Thoracic aorta (tissue), 2 donors: ENCODE measurements at regions not wholly inside any gene's neighbourhood (a gene's known extent, or its start where the extent isn't known, plus 50 kb on each side); places are given as distances from the start of the nearest gene placed in this dataset.

Experiments used
- ATAC-seq: fragments of 150-250 bp; one replicate; pipeline ENCODE4 v1.8.0; 2017; ENCODE audit warnings: low read depth; ENCODE audit not compliant: insufficient number of reproducible peaks, low FRiP score
- DNase-seq: peaks from one replicate; pipeline ENCODE4 v3.0.0-alpha.2; 2020; ENCODE audit warnings: low spot score
- H3K27ac ChIP-seq, 2 donors: fragments of 200-600 bp; sonication (generic); 1 replicate in 1 of 2; 2 replicates in 1 of 2; pipeline ENCODE4 v1.5.1; 2016; ENCODE audit warnings: mild to moderate bottlenecking in 2 of 2, moderate library complexity in 2 of 2
- H3K27me3 ChIP-seq: fragments of 200-600 bp; sonication (generic); replicated peaks from 2 replicates; pipeline ENCODE4 v1.6.0; 2016; ENCODE audit warnings: mild to moderate bottlenecking; ENCODE audit not compliant: insufficient read depth
- H3K36me3 ChIP-seq: fragments of 200-600 bp; sonication (generic); one replicate; pipeline ENCODE4 v1.5.1; 2016
- H3K4me1 ChIP-seq, 2 donors: fragments of 200-600 bp; sonication (generic); 1 replicate in 1 of 2; 2 replicates in 1 of 2; pipeline versions ENCODE4 v1.5.1 to v1.6.0; 2016; ENCODE audit warnings: low read depth in 2 of 2, mild to moderate bottlenecking in 1 of 2; ENCODE audit not compliant: control insufficient read depth in 1 of 2
- H3K4me3 ChIP-seq: fragments of 200-600 bp; sonication (generic); 2 replicates; pipeline ENCODE4 v1.5.1; 2016; ENCODE audit warnings: mild to moderate bottlenecking
- H3K9me3 ChIP-seq: fragments of 200-600 bp; sonication (generic); 2 replicates; pipeline ENCODE4 v1.5.1; 2016
- TF ChIP-seq, protein P1 (sequence below): fragments of 200-600 bp; sonication (generic); IDR thresholded peaks from one replicate; pipeline ENCODE4 v1.5.1; 2019; ENCODE audit warnings: antibody characterized with exemption

DNA sequence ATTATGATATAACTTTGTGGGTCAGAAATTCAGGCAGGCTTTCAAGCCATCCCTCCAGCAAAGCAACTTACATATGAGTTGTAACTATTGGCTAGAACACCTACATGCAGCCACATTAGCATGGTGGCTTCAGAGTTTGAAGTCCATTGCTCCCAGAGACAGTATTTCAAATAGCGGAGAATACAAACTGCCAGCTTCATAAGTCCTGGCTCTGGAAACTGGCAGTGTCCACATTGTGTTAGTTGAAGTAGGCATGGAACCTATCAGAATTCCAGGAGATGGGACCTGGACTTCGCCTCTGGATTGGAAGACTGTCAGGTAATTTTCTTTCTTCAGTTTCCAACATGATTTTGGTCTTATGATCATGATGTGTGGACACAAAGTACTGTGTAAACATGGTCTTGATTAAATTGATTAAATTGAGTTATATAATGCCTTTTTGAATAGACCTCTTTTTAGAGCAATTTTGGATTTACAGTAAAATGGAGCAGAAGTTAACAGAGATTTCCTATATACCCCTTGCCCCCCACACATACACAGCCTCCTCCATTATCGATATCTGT is 209.9 kb upstream of the NAV2 start:
- no peak overlapping the region for H3K4me3 ChIP-seq
- H3K27ac ChIP-seq = no peak overlapping the region
- no peaks in the 10 kb centered on the region for H3K9me3 ChIP-seq
- DNase-seq = no peak
- TF ChIP-seq, protein P1, sequence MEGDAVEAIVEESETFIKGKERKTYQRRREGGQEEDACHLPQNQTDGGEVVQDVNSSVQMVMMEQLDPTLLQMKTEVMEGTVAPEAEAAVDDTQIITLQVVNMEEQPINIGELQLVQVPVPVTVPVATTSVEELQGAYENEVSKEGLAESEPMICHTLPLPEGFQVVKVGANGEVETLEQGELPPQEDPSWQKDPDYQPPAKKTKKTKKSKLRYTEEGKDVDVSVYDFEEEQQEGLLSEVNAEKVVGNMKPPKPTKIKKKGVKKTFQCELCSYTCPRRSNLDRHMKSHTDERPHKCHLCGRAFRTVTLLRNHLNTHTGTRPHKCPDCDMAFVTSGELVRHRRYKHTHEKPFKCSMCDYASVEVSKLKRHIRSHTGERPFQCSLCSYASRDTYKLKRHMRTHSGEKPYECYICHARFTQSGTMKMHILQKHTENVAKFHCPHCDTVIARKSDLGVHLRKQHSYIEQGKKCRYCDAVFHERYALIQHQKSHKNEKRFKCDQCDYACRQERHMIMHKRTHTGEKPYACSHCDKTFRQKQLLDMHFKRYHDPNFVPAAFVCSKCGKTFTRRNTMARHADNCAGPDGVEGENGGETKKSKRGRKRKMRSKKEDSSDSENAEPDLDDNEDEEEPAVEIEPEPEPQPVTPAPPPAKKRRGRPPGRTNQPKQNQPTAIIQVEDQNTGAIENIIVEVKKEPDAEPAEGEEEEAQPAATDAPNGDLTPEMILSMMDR = no peak
- H3K4me1 ChIP-seq = no peaks in the 10 kb centered on the region
- H3K36me3 ChIP-seq = no peaks in the 10 kb centered on the region
- no peak for ATAC-seq
- H3K27me3 ChIP-seq = no peaks in the 10 kb centered on the region

DNA sequence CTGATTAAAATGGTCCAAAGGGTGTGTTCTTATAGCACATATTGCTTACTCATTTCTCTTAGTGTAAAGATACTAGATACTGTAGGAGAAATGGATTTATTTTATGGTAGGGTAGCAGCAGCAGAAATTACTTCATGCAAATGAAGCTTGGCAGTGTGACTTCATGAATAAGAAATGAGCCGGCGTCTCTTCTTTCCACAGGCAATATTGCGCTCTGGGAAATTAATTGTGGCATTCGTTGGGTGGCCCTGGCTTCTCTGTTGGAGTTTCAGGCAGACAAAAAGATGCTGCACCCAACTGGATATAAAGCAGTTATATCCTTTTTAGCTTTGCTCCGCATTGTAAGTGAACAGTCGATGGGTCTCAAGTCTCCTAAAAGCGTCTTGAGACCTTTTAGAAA is 211.0 kb upstream of the NAV2 start:
- H3K27ac ChIP-seq = no peak overlapping the region
- no peaks in the 10 kb centered on the region for H3K4me1 ChIP-seq
- H3K27me3 ChIP-seq = no peaks in the 10 kb centered on the region
- TF ChIP-seq, protein P1 = no peak
- DNase-seq = no peak
- H3K9me3 ChIP-seq = no peaks in the 10 kb centered on the region
- ATAC-seq = no peak
- H3K36me3 ChIP-seq = no peaks in the 10 kb centered on the region
- no peak overlapping the region for H3K4me3 ChIP-seq

DNA sequence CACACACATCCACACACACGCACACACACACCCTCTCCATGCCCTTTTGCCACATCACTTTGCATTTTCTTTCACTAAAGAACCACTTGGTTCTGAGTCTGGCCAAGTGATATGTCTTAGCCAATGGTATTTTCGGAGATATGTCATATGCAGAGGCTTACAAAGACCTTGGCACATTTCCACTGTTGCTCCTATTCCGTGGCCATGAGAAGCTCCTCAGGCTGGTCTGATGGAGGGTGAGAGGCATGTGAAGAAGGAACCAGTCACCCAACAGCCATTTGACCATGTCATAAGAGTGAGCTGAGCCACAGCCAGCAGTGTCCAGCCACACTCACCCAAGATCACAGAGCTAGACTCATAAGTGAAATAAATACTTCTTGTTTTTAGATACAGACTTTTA is 212.6 kb upstream of the NAV2 start:
- no peaks in the 10 kb centered on the region for H3K36me3 ChIP-seq
- no peak overlapping the region for H3K27ac ChIP-seq
- H3K27me3 ChIP-seq = no peaks in the 10 kb centered on the region
- H3K4me3 ChIP-seq = no peak overlapping the region
- TF ChIP-seq, protein P1 = no peak
- ATAC-seq (no peak), DNase-seq (no peak)
- H3K4me1 ChIP-seq = no peaks in the 10 kb centered on the region
- no peaks in the 10 kb centered on the region for H3K9me3 ChIP-seq

DNA sequence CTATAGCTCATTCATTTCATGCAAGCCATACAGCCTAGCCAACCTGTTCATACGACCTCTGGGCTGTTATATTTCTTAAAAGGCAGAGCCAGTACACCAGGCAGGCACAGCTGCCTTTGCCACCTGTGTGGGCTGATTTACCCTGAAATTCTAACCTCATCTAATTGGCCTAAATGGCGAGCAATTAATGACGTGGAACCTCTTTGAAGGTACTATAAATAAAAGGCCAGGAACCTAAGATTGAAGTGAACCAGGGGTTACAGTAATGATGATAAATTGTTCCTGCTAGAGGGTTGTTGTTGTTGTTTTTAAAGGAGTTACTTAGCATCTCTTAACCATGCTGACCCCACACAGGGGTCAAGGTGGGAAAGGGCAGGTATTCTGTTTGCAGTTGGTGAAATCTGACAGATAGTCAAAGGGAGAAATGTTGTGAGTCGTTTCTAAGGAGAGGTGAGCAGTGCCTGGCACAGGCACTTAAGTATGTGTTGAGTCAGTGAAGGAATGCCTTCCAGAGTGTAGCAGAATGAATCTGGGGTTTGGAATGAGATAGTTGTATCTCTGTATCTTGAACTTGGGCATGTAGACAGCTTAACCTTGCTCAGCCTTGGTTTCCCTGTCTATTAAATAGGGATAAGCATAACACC is 213.5 kb upstream of the NAV2 start:
- Histone ChIP-seq H3K4me1 (no peaks in the 10 kb centered on the region), H3K27ac (no peak overlapping the region), H3K4me3 (no peak overlapping the region), H3K9me3 (no peaks in the 10 kb centered on the region), H3K36me3 (no peaks in the 10 kb centered on the region), H3K27me3 (no peaks in the 10 kb centered on the region)
- no peak for ATAC-seq
- TF ChIP-seq, protein P1 = no peak
- DNase-seq = no peak

DNA sequence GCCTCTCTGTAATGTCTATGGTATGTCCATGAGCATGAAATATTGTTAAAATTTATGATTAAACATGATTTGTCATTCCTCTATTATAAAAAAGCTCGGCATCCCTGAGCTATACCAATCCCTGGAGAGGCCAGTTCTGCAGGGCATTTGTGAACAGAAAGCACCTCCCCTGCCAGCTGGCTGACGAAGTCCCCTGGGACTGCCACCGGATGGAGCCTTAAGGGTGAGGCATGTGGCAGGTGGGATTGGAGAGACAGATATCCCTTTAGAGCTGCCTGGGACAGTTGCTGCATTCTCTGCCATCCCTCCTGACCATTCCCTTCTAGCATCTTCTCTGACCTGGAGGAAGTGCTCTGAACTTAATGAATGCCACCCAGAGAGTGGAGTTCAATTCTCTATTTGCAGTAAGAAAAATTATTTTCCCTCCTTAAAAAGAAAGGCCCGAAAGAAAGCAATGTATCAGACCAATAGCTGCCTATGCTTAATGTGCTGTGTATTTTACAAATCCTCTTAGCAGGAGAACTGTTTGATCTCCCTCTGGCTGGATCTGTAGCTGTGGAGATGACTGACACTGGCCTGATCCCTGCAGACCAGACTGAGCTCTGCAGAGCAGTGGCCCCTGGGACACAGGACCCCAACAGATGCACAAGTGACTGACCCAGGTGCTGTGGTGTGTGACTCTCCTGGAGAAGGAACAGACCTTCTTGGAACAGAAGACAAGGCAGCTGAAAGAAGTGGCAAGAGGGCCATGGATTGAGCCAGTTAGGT is 219.0 kb upstream of the NAV2 start:
- TF ChIP-seq, protein P1 = no peak
- ATAC-seq (no peak), DNase-seq (no peak)
- Histone ChIP-seq H3K27me3 (no peaks in the 10 kb centered on the region), H3K9me3 (no peaks in the 10 kb centered on the region), H3K36me3 (no peaks in the 10 kb centered on the region), H3K4me1 (no peaks in the 10 kb centered on the region), H3K27ac (no peak overlapping the region), H3K4me3 (no peak overlapping the region)
